HepG2 (cell line): ENCODE measurements at regions not wholly inside any gene's neighbourhood (a gene's known extent, or its start where the extent isn't known, plus 50 kb on each side); places are given as distances from the start of the nearest gene placed in this dataset.

Experiments
- ATAC-seq: fragments of 200-7000 bp; cut with Tn5 transposase; 3 replicates; pipeline ENCODE4 v1.9.1; 2020; ENCODE audit warnings: mild to moderate bottlenecking, moderate library complexity
- BruUV-seq: library from RNA; stranded (reverse); fragments of 400-500 nt; replicated peaks from 2 replicates; lab custom pipeline; 2021; lab: Mats Ljungman, UMichigan
- CTCF ChIA-PET: fragments of 300-600 bp; formaldehyde crosslinking; extraction: SDS; loops from one replicate; lab custom pipeline; 2021; ENCODE audit warnings: low total read pairs, inconsistent platforms, low intra/inter-chr PET ratio; lab: Yijun Ruan, JAX
- POLR2A ChIA-PET: fragments of 350-600 bp; sonication (Branson Sonifier 250); formaldehyde crosslinking; loops from one replicate; lab custom pipeline; 2020; ENCODE audit warnings: antibody characterized with exemption, inconsistent platforms; lab: Yijun Ruan, JAX
- DNase-seq: peaks from one replicate; pipeline ENCODE4 v3.0.0-alpha.2; 2015; ENCODE audit warnings: low spot score
- FAIRE-seq: peaks from 3 replicates; lab custom pipeline; 2011; peaks lifted over from hg19 to GRCh38; lab: Jason Lieb, UNC
- H2AFZ ChIP-seq: one replicate; pipeline ENCODE4 v1.6.1; 2011; ENCODE audit warnings: low read length, inconsistent platforms
- H3K27ac ChIP-seq: fragments of 300-600 bp; 3 replicates; pipeline ENCODE4 v1.8.0; 2011; ENCODE audit warnings: mixed run types, mild to moderate bottlenecking, mixed read lengths, low read length, inconsistent platforms; ENCODE audit not compliant: insufficient read depth; ENCODE audit errors: extremely low read length
- H3K27me3 ChIP-seq, 2 experiments: fragments of 200-600 bp in 1 of 2; 2 replicates in 1 of 2; 3 replicates in 1 of 2; pipeline versions ENCODE4 v1.6.0 to v1.8.0; 2011; ENCODE audit warnings: low read length in 2 of 2, mild to moderate bottlenecking in 2 of 2, moderate library complexity in 2 of 2, inconsistent platforms in 1 of 2; ENCODE audit not compliant: insufficient read depth in 2 of 2, control insufficient read depth in 1 of 2
- H3K36me3 ChIP-seq, 2 experiments: fragments of 200-600 bp in 1 of 2; replicated peaks in 1 of 2; 2 replicates in 1 of 2; 3 replicates in 1 of 2; pipeline versions ENCODE4 v1.5.1 to v1.8.0; 2011; ENCODE audit warnings: low read length in 2 of 2, inconsistent platforms in 1 of 2; ENCODE audit not compliant: insufficient read depth in 2 of 2, control insufficient read depth in 1 of 2
- H3K4me1 ChIP-seq: 2 replicates; pipeline ENCODE4 v1.5.1; 2012; ENCODE audit warnings: low read length, inconsistent platforms; ENCODE audit not compliant: insufficient read depth
- H3K4me2 ChIP-seq: 2 replicates; pipeline ENCODE4 v1.6.0; 2011; ENCODE audit warnings: low read depth, low read length, inconsistent platforms
- H3K4me3 ChIP-seq, 3 experiments: fragments of 200-600 bp in 1 of 3; sonication (generic), shearing (Covaris generic) in 1 of 3; replicated peaks in 1 of 3; 2 replicates each; pipeline ENCODE4 v1.5.1; 2011 to 2016; ENCODE audit warnings: low read length in 3 of 3, inconsistent platforms in 2 of 3, low read depth in 2 of 3, mild to moderate bottlenecking in 2 of 3, control low read depth in 1 of 3, mixed read lengths in 1 of 3; ENCODE audit not compliant: insufficient read depth in 1 of 3
- H3K79me2 ChIP-seq: one replicate; pipeline ENCODE4 v1.6.1; 2011; ENCODE audit warnings: low read length, inconsistent platforms; ENCODE audit not compliant: insufficient read depth
- H3K9ac ChIP-seq: 2 replicates; pipeline ENCODE4 v1.6.0; 2011; ENCODE audit warnings: mild to moderate bottlenecking, low read depth, low read length, inconsistent platforms; ENCODE audit not compliant: insufficient read depth
- H3K9me3 ChIP-seq: 2 replicates; pipeline ENCODE4 v1.5.1; 2012; ENCODE audit warnings: mild to moderate bottlenecking, low read length
- H4K20me1 ChIP-seq: 2 replicates; pipeline ENCODE4 v1.6.0; 2011; ENCODE audit warnings: inconsistent platforms, mild to moderate bottlenecking, low read length, moderate library complexity; ENCODE audit not compliant: insufficient read depth
- JDP2 ChIP-seq: sonication (generic); formaldehyde crosslinking; IDR thresholded peaks from 2 replicates; pipeline ENCODE4 v1.8.1; 2022; ENCODE audit warnings: missing genetic modification reagents, borderline replicate concordance
- MED13 ChIP-seq: sonication (generic); formaldehyde crosslinking; IDR thresholded peaks from 2 replicates; pipeline ENCODE4 v1.5.0; 2020; ENCODE audit warnings: missing genetic modification reagents
- ZNF780A ChIP-seq: sonication (generic); formaldehyde crosslinking; IDR thresholded peaks from 2 replicates; pipeline ENCODE4 v1.8.0; 2022; ENCODE audit warnings: mild to moderate bottlenecking, missing genetic modification reagents, moderate library complexity
- WGBS: methylation state at CpG from one replicate; pipeline ENCODE4 v1.1.6; 2017; ENCODE audit warnings: low lambda C conversion rate; 5-methylcytosine and 5-hydroxymethylcytosine counted together
- in situ Hi-C: cut with HindIII; loops from 2 replicates; pipeline ENCODE4 v1.10.0; 2017; ENCODE audit warnings: low pct_unique_long_range_greater_than_20kb; ENCODE audit not compliant: extremely low pct_ligation_motif_present
- intact Hi-C: fragments of 100-400 bp; cut with micrococcal nuclease; formaldehyde crosslinking; loops from one replicate; pipeline ENCODE4 v1.10.0; 2022; ENCODE audit not compliant: unreplicated experiment
- TF ChIP-seq, protein P1 (sequence below): fragments of 450-650 bp; IDR thresholded peaks from 2 replicates; pipeline ENCODE4 v1.6.1; 2017; ENCODE audit warnings: mild to moderate bottlenecking

DNA sequence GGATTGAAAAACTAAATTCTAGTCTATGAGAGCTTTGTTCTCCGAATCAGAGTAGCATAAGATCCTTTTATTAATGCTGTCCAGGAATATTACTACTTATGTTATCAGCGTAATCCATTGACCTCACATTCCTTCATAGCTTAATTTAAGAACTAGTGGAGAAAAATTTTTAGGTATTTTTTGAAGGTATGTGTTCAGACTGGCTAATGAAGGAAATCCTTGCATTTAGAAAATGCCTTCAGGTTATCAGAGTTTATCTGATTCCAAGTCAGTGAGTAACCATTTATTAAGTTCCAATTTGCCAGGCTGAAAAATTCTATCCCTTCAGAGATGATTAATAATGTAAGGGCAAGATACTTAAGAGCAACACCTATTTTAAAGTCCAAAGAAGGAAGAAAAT is 338.2 kb upstream of the B3GALT2 start:
- Histone ChIP-seq H3K79me2 (no peaks in the 10 kb centered on the region), H2AFZ (no peak overlapping the region), H3K4me2 (no peak overlapping the region), H3K9ac (no peak overlapping the region), H3K36me3 (no peaks in the 10 kb centered on the region), H3K9me3 (no peaks in the 10 kb centered on the region), H3K4me3 (no peak overlapping the region), H3K27me3 (no peaks in the 10 kb centered on the region), H3K27ac (no peak overlapping the region), H4K20me1 (no peaks in the 10 kb centered on the region), H3K4me1 (no peaks in the 10 kb centered on the region)
- CTCF ChIA-PET = no interaction called here
- 13% methylated on average over 2 of the region's 2 CpGs for WGBS
- no peak for TF ChIP-seq ZNF780A
- TF ChIP-seq JDP2 (CRISPR knock-in tag) = no peak
- FAIRE-seq = no peak
- POLR2A ChIA-PET = no interaction called here
- DNase-seq = no peak
- no TSS peak for BruUV-seq
- no peak for ATAC-seq
- in situ Hi-C loops = no loop called here
- intact Hi-C loops = no loop called here

DNA sequence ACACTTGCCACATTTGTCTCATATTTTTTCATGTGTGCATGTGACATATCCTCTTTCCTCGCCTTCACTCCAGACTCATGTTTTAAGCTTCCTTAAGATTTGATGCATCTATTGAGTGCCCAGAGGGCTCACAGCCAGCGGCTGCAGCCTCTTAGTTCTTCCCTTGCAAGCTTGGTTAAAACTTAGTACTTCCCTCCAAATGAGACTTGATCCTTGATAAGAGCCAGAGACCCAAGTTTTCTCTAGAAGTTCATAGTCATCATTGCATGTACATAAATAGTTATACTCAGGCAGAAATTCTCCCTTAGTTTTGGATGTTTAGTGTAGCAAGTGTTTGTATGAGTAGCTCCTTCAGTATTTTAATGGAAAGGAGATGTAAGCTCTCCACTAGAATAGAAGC is 337.6 kb upstream of the B3GALT2 start:
- intact Hi-C loops = no loop called here
- DNase-seq (no peak), ATAC-seq (no peak), FAIRE-seq (no peak)
- Histone ChIP-seq H3K9ac (no peak overlapping the region), H3K36me3 (no peaks in the 10 kb centered on the region), H3K79me2 (no peaks in the 10 kb centered on the region), H3K4me1 (no peaks in the 10 kb centered on the region), H3K4me2 (no peak overlapping the region), H3K27ac (no peak overlapping the region), H3K27me3 (no peaks in the 10 kb centered on the region), H4K20me1 (no peaks in the 10 kb centered on the region), H3K9me3 (no peaks in the 10 kb centered on the region), H2AFZ (no peak overlapping the region), H3K4me3 (no peak overlapping the region)
- TF ChIP-seq, protein P1, sequence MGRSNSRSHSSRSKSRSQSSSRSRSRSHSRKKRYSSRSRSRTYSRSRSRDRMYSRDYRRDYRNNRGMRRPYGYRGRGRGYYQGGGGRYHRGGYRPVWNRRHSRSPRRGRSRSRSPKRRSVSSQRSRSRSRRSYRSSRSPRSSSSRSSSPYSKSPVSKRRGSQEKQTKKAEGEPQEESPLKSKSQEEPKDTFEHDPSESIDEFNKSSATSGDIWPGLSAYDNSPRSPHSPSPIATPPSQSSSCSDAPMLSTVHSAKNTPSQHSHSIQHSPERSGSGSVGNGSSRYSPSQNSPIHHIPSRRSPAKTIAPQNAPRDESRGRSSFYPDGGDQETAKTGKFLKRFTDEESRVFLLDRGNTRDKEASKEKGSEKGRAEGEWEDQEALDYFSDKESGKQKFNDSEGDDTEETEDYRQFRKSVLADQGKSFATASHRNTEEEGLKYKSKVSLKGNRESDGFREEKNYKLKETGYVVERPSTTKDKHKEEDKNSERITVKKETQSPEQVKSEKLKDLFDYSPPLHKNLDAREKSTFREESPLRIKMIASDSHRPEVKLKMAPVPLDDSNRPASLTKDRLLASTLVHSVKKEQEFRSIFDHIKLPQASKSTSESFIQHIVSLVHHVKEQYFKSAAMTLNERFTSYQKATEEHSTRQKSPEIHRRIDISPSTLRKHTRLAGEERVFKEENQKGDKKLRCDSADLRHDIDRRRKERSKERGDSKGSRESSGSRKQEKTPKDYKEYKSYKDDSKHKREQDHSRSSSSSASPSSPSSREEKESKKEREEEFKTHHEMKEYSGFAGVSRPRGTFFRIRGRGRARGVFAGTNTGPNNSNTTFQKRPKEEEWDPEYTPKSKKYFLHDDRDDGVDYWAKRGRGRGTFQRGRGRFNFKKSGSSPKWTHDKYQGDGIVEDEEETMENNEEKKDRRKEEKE = no peak
- no peak for TF ChIP-seq MED13
- BruUV-seq = no TSS peak
- CTCF ChIA-PET = no interaction called here
- POLR2A ChIA-PET = no interaction called here
- in situ Hi-C loops = no loop called here
- WGBS = 6% methylated on average over 2 of the region's 2 CpGs
